Lower lobe of right lung (tissue), 2 donors: ENCODE measurements at regions not wholly inside any gene's neighbourhood (a gene's known extent, or its start where the extent isn't known, plus 50 kb on each side); places are given as distances from the start of the nearest gene placed in this dataset.

Source experiments
- ATAC-seq, 2 donors: fragments of 200-7000 bp; cut with Tn5 transposase; one replicate each; pipeline ENCODE4 v1.9.1; 2020 to 2022; ENCODE audit warnings: mild to moderate bottlenecking in 2 of 2, moderate library complexity in 2 of 2
- DNase-seq: peaks from one replicate; pipeline ENCODE4 v3.0.0-alpha.2; 2020
- H3K27ac ChIP-seq: fragments of 200-600 bp; one replicate; pipeline ENCODE4 v1.8.0; 2022
- H3K27me3 ChIP-seq: fragments of 200-600 bp; one replicate; pipeline ENCODE4 v1.8.0; 2022; ENCODE audit warnings: low read depth
- H3K36me3 ChIP-seq: fragments of 200-600 bp; one replicate; pipeline ENCODE4 v1.8.0; 2022; ENCODE audit warnings: mild to moderate bottlenecking
- H3K4me1 ChIP-seq: fragments of 200-600 bp; one replicate; pipeline ENCODE4 v1.8.0; 2022
- H3K4me3 ChIP-seq: fragments of 200-600 bp; one replicate; pipeline ENCODE4 v1.8.0; 2022; ENCODE audit warnings: mild to moderate bottlenecking
- H3K9me3 ChIP-seq: fragments of 200-600 bp; one replicate; pipeline ENCODE4 v1.8.0; 2022
- CTCF ChIP-seq: fragments of 200-600 bp; IDR thresholded peaks from one replicate; pipeline ENCODE4 v1.8.0; 2022; ENCODE audit warnings: antibody characterized with exemption, mild to moderate bottlenecking
- intact Hi-C: fragments of 100-400 bp; cut with DNase I; formaldehyde crosslinking; loops from one replicate; pipeline ENCODE4 v1.11.0; 2022
- donor health status: DM: no; HTN: yes; CAD: no; lungs with severe emphysema.

DNA sequence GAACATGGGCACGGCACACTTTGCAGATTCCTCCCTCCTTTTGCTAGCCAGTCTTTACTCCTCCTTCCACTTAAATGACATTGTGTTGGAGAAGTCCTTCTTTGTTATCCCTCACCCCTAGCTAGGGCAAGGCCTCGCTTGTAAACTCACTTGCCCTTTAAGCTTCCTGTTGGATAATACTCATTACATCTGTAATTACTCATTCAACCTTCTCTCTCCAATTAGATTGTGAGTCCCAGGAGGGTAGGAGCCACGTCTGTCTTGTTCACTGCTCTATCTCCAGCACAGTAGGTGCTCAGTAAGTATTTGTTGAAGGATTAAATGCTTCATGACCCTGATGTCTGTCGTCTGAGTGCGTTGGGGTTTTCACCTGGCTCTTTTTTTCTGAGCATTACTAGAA is 98.7 kb upstream of the USP24 start:
- H3K9me3 ChIP-seq, result no peaks in the 10 kb centered on the region
- no peak overlapping the region for H3K4me3 ChIP-seq

GRCh38 chr1:55311979-55312378 is 96.8 kb upstream of the USP24 start:
- H3K9me3 ChIP-seq, result no peaks in the 10 kb centered on the region
- no peak for TF ChIP-seq CTCF
- no peak overlapping the region for H3K4me3 ChIP-seq
- DNase-seq (no peak), ATAC-seq (no peak)
- no peaks in the 10 kb centered on the region for H3K36me3 ChIP-seq
- no peak overlapping the region for H3K27ac ChIP-seq
- intact Hi-C loops, result no loop called here
- H3K27me3 ChIP-seq, result no peaks in the 10 kb centered on the region
- peaks cover 9% of the 10 kb centered on the region for H3K4me1 ChIP-seq

More for the DNA sequence above, 98.7 kb upstream of the USP24 start:
- ATAC-seq, result no peak
- no peak for DNase-seq
- Histone ChIP-seq H3K4me1 (peaks cover 14% of the 10 kb centered on the region), H3K27me3 (no peaks in the 10 kb centered on the region), H3K27ac (no peak overlapping the region), H3K36me3 (no peaks in the 10 kb centered on the region)
- no peak for TF ChIP-seq CTCF
- intact Hi-C loops, result no loop called here

DNA sequence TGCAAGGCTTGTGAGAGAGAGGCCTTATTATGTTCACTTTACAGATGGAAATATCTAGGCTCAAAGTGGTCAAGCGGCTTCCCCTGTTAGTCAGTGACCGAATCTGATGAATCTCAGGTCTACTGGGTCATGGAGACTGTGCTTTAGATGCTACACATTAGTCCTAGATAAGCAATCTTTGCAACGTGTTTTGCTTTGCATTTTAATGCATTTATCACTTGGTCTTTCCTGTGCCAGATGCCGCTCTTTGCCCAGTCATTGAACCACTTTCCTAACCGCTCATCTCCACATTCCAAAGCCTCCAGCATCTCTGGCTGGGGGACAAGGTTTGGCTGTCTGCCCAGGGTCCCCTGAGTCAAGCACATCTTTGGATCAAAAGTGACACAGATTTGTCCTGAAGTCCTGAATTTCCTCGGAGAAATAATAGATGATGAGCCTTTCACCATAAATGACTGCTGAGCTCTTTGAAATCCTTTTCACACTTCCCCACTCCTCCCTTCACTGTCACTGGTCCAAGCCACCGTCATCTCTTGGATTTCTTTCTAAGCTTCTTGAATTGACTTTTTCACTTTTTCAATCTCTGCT is 96.0 kb upstream of the USP24 start:
- H3K27me3 ChIP-seq, result no peaks in the 10 kb centered on the region
- no peak for TF ChIP-seq CTCF
- DNase-seq (no peak), ATAC-seq (no peak)
- no peak overlapping the region for H3K27ac ChIP-seq
- H3K36me3 ChIP-seq, result no peaks in the 10 kb centered on the region
- H3K4me1 ChIP-seq, result peaks cover 9% of the 10 kb centered on the region
- no peaks in the 10 kb centered on the region for H3K9me3 ChIP-seq
- intact Hi-C loops, result no loop called here
- no peak overlapping the region for H3K4me3 ChIP-seq

- intact Hi-C loops, result no loop called here
- Histone ChIP-seq H3K27me3 (no peaks in the 10 kb centered on the region), H3K4me3 (no peak overlapping the region), H3K27ac (no peak overlapping the region), H3K9me3 (no peaks in the 10 kb centered on the region), H3K4me1 (peaks cover 9% of the 10 kb centered on the region), H3K36me3 (no peaks in the 10 kb centered on the region)
- DNase-seq (no peak), ATAC-seq (peak in 1 of 2 donors; percentile 32)
- no peak for TF ChIP-seq CTCF
These were observed 95.4 kb upstream of the USP24 start for GRCh38 chr1:55310505-55310971.

DNA sequence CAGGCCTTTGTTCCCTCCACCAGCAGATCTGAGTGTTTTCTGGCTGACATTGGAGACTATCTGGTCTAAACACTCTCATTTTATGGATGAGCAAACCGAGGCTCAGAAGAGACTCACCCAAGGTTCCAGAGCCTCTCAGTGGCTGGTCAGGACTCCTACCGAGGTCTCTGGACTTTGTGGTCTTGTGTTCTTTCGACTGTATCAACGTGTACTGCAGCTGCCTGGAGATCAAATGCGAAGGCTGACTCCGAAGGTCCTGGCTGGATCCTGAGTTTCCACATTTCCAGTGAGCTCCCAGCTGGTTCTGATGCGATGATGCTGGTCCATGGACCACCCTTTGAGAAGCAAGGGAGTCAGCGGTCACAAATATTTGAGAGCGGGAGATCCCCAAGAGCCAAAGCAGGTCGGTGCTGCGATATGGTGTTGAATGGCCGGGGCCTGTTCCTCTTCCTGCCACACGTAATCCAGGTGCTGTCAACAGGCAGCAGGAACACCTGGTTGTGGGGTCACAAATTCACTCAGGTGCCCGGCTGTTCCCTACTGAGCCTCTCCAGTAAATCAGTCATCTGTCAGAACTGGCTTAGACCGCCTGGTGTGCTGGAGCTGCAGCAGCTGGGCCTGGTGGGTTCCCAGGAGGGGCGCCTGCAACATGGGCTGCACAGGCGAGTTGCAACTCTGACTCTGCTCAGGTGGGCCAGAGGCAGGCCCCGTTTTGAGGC is 94.8 kb upstream of the USP24 start:
- H3K9me3 ChIP-seq, result no peaks in the 10 kb centered on the region
- H3K4me3 ChIP-seq, result no peak overlapping the region
- ATAC-seq (no peak), DNase-seq (no peak)
- H3K27ac ChIP-seq, result no peak overlapping the region
- H3K27me3 ChIP-seq, result no peaks in the 10 kb centered on the region
- H3K36me3 ChIP-seq, result no peaks in the 10 kb centered on the region
- no peak for TF ChIP-seq CTCF
- peaks cover 9% of the 10 kb centered on the region for H3K4me1 ChIP-seq
- intact Hi-C loops, result no loop called here
